ENCODE measurements at regions not wholly inside any gene's neighbourhood (a gene's known extent, or its start where the extent isn't known, plus 50 kb on each side); places are given as distances from the start of the nearest gene placed in this dataset.

DNA sequence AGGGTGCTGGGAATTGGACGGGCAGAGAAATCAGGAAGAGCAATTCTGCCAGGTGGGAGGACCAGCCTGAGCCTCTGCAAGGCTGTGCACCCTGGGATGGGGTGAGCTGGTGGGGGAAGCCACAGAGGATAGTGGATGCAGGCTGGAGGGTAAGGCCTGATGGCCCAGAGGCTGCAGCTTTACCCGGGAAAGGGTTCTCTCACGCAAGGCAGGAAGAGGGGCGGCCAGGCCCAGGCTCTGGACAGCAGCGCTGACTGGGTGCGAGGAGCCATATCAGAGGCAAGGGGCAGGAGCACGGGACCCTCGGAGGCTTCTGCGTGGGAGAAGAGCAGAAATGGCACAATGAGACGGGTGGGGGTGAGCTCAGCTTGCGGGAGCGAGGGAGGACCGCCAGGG is 104.6 kb downstream of the SOX1 start:
- H4K20me1 ChIP-seq (ENCODE audit: insufficient read depth, low read length) = no peaks in the 10 kb centered on the region
- Mint-ChIP-seq H3K9me3 (peaks cover 6 to 34% (median 15%) of the 10 kb centered on the region in 7 donors), H3K36me3 (no peaks in the 10 kb centered on the region), H3K27me3 (ENCODE audit: low read depth in 3 of 3) (peaks cover 0 to 7% (median 4%) of the 10 kb centered on the region in 3 donors), H3K4me1 (no peaks in the 10 kb centered on the region), H3K27ac (peak overlapping the region in 1 of 7 donors; percentile 46), H3K4me3 (no peak overlapping the region)
- no peak overlapping the region for H3K27ac ChIP-seq (ENCODE audit: low read depth in 1 of 2, low read length in 2 of 2)
- no peak overlapping the region for H3K4me3 ChIP-seq (replicated peaks in 1 of 3; ENCODE audit: low read depth in 2 of 3, low read length in 3 of 3)
- H3K27me3 ChIP-seq (ENCODE audit: control insufficient read depth in 2 of 2, insufficient read depth in 2 of 2, low read length in 2 of 2) = no peaks in the 10 kb centered on the region
- TF ChIP-seq, protein P1, sequence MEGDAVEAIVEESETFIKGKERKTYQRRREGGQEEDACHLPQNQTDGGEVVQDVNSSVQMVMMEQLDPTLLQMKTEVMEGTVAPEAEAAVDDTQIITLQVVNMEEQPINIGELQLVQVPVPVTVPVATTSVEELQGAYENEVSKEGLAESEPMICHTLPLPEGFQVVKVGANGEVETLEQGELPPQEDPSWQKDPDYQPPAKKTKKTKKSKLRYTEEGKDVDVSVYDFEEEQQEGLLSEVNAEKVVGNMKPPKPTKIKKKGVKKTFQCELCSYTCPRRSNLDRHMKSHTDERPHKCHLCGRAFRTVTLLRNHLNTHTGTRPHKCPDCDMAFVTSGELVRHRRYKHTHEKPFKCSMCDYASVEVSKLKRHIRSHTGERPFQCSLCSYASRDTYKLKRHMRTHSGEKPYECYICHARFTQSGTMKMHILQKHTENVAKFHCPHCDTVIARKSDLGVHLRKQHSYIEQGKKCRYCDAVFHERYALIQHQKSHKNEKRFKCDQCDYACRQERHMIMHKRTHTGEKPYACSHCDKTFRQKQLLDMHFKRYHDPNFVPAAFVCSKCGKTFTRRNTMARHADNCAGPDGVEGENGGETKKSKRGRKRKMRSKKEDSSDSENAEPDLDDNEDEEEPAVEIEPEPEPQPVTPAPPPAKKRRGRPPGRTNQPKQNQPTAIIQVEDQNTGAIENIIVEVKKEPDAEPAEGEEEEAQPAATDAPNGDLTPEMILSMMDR (IDR thresholded peaks at IDR 0.05) = no peak
- no peaks in the 10 kb centered on the region for H3K79me2 ChIP-seq (ENCODE audit: insufficient read depth, low read length)
- H3K4me2 ChIP-seq (replicated peaks; ENCODE audit: extremely low read depth, low read length, poor library complexity, severe bottlenecking) = no peak overlapping the region
- WGBS (ENCODE audit: insufficient coverage) = 90% methylated on average over 13 of the region's 13 CpGs
- DNase-seq = no peak
- no peaks in the 10 kb centered on the region for H3K4me1 ChIP-seq (ENCODE audit: control insufficient read depth in 1 of 2, insufficient read depth in 2 of 2, low read length in 2 of 2)
- no peaks in the 10 kb centered on the region for H3K36me3 ChIP-seq (replicated peaks in 1 of 2; ENCODE audit: control insufficient read depth in 1 of 2, insufficient read depth in 2 of 2, low read length in 2 of 2)
- H3K9ac ChIP-seq (ENCODE audit: insufficient read depth, low read length, poor library complexity, severe bottlenecking) = no peak overlapping the region
- intact Hi-C loops (cut with micrococcal nuclease) = no loop called here
- peaks cover 16 to 18% of the 10 kb centered on the region in 2 donors for H3K9me3 ChIP-seq (replicated peaks in 1 of 2; ENCODE audit: control insufficient read depth in 1 of 2, insufficient read depth in 1 of 2, low read length in 2 of 2)
- no peak overlapping the region for H2AFZ ChIP-seq (ENCODE audit: insufficient read depth, low read depth, low read length, poor library complexity, severe bottlenecking)

DNA sequence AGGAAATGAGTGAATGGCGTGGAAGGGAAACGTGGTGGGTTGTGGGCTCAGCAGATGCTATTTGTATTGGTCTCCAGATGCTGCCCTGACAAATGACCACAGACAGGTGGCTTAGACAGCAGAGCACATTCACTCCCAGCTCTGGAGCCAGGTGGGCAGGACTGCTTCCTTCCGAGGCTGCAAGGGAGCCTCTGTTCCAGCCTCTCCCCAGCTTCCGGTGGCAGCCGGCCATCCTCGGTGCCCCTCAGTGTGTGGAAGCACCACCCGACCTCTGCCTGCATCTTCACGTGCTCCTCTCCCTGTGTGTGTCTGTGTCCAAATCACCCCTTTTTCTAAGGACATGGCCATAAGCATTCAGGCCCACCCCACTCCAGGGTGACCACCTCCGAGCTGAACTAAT is 105.1 kb downstream of the SOX1 start:
- Histone ChIP-seq H3K4me2 (replicated peaks; ENCODE audit: extremely low read depth, low read length, poor library complexity, severe bottlenecking) (no peak overlapping the region), H3K4me1 (ENCODE audit: control insufficient read depth in 1 of 2, insufficient read depth in 2 of 2, low read length in 2 of 2) (no peaks in the 10 kb centered on the region), H2AFZ (ENCODE audit: insufficient read depth, low read depth, low read length, poor library complexity, severe bottlenecking) (no peak overlapping the region), H3K9me3 (replicated peaks in 1 of 2; ENCODE audit: control insufficient read depth in 1 of 2, insufficient read depth in 1 of 2, low read length in 2 of 2) (peaks cover 16 to 18% of the 10 kb centered on the region in 2 donors), H3K79me2 (ENCODE audit: insufficient read depth, low read length) (no peaks in the 10 kb centered on the region), H3K36me3 (replicated peaks in 1 of 2; ENCODE audit: control insufficient read depth in 1 of 2, insufficient read depth in 2 of 2, low read length in 2 of 2) (no peaks in the 10 kb centered on the region), H4K20me1 (ENCODE audit: insufficient read depth, low read length) (no peaks in the 10 kb centered on the region), H3K27me3 (ENCODE audit: control insufficient read depth in 2 of 2, insufficient read depth in 2 of 2, low read length in 2 of 2) (no peaks in the 10 kb centered on the region), H3K27ac (ENCODE audit: low read depth in 1 of 2, low read length in 2 of 2) (no peak overlapping the region), H3K4me3 (replicated peaks in 1 of 3; ENCODE audit: low read depth in 2 of 3, low read length in 3 of 3) (no peak overlapping the region), H3K9ac (ENCODE audit: insufficient read depth, low read length, poor library complexity, severe bottlenecking) (no peak overlapping the region)
- Mint-ChIP-seq H3K4me1 (no peaks in the 10 kb centered on the region), H3K9me3 (peaks cover 6 to 34% (median 15%) of the 10 kb centered on the region in 7 donors), H3K4me3 (no peak overlapping the region), H3K27ac (peak overlapping the region in 1 of 7 donors; percentile 39), H3K27me3 (ENCODE audit: low read depth in 3 of 3) (peaks cover 0 to 7% (median 4%) of the 10 kb centered on the region in 3 donors), H3K36me3 (no peaks in the 10 kb centered on the region)
- intact Hi-C loops (cut with micrococcal nuclease) = no loop called here
- DNase-seq = no peak
- 72% methylated on average over 8 of the region's 9 CpGs for WGBS (ENCODE audit: insufficient coverage)
- TF ChIP-seq, protein P1 (IDR thresholded peaks at IDR 0.05) = no peak
